ENCODE measurements at regions not wholly inside any gene's neighbourhood (a gene's known extent, or its start where the extent isn't known, plus 50 kb on each side); places are given as distances from the start of the nearest gene placed in this dataset.

GRCh38 chr10:2576892-2577291, 490.5 kb upstream of the PFKP start:
- peak overlapping the region; percentile 53 for H3T11ph ChIP-seq (ENCODE audit: low read length)
- H2BK15ac ChIP-seq (ENCODE audit: low read depth, low read length) = no peak overlapping the region
- peak overlapping the region; percentile 48 for H2BK120ac ChIP-seq (ENCODE audit: low read depth, low read length, poor library complexity, severe bottlenecking)
- no peak overlapping the region for H3K4ac ChIP-seq (ENCODE audit: low read depth, low read length)
- no peaks in the 10 kb centered on the region for H4K20me1 ChIP-seq (ENCODE audit: control insufficient read depth, insufficient read depth, insufficient read length)
- Mint-ChIP-seq H3K9me3 (no peaks in the 10 kb centered on the region), H3K27ac (no peak overlapping the region; a peak in 1 of 7 replicates), H3K4me3 (no peak overlapping the region), H3K4me1 (peaks cover 25 to 30% of the 10 kb centered on the region in 2 experiments), H3K27me3 (ENCODE audit: low read depth) (no peaks in the 10 kb centered on the region; the same call in 1 of the 2 replicates), H3K36me3 (ENCODE audit: insufficient read depth in 1 of 3, low read depth in 3 of 3) (peaks cover 0 to 2% (median 0%) of the 10 kb centered on the region in 3 experiments; a peak in 2 of 7 replicates)
- no peaks in the 10 kb centered on the region for H3K79me1 ChIP-seq (ENCODE audit: insufficient read depth, low read depth, low read length, poor library complexity, severe bottlenecking)
- no peaks in the 10 kb centered on the region for H3K9me3 ChIP-seq (ENCODE audit: control insufficient read depth, low read depth, low read length)
- H4K8ac ChIP-seq (replicated peaks; ENCODE audit: insufficient read length, low read depth, low read length) = no peak overlapping the region
- H2BK5ac ChIP-seq (ENCODE audit: insufficient read length, low read length) = no peak overlapping the region
- H2AFZ ChIP-seq (ENCODE audit: low read length) = no peak overlapping the region
- no peak overlapping the region; the same call in 1 of the 2 replicates for H3K14ac ChIP-seq (ENCODE audit: insufficient read depth, low read length)
- peaks cover 8% of the 10 kb centered on the region for H3K4me1 ChIP-seq (ENCODE audit: insufficient read depth, low read length)
- no peaks in the 10 kb centered on the region for H3K79me2 ChIP-seq (ENCODE audit: insufficient read depth, low read length)
- H3K18ac ChIP-seq (ENCODE audit: insufficient read length, low read depth, low read length) = no peak overlapping the region
- H3K27me3 ChIP-seq (ENCODE audit: insufficient read depth, low read length) = no peaks in the 10 kb centered on the region
- WGBS (ENCODE audit: extremely low coverage, insufficient read length, low lambda C conversion rate) = no CpG with 5 or more reads among the region's 3 CpGs
- no peak overlapping the region for H4K91ac ChIP-seq (ENCODE audit: insufficient read length, low read depth, low read length)
- H3K23ac ChIP-seq (ENCODE audit: insufficient read length, low read depth, low read length) = no peak overlapping the region
- H2AK5ac ChIP-seq (ENCODE audit: insufficient read length, low read length) = no peak overlapping the region
- H3K4me2 ChIP-seq (ENCODE audit: insufficient read depth, insufficient read length, low read length) = no peak overlapping the region
- H3K56ac ChIP-seq (ENCODE audit: insufficient read length, low read depth, low read length) = peak overlapping the region; percentile 21
- no peaks in the 10 kb centered on the region for H3K23me2 ChIP-seq (ENCODE audit: insufficient read length, low read depth, low read length, poor library complexity, severe bottlenecking)
- TF ChIP-seq, protein P1, sequence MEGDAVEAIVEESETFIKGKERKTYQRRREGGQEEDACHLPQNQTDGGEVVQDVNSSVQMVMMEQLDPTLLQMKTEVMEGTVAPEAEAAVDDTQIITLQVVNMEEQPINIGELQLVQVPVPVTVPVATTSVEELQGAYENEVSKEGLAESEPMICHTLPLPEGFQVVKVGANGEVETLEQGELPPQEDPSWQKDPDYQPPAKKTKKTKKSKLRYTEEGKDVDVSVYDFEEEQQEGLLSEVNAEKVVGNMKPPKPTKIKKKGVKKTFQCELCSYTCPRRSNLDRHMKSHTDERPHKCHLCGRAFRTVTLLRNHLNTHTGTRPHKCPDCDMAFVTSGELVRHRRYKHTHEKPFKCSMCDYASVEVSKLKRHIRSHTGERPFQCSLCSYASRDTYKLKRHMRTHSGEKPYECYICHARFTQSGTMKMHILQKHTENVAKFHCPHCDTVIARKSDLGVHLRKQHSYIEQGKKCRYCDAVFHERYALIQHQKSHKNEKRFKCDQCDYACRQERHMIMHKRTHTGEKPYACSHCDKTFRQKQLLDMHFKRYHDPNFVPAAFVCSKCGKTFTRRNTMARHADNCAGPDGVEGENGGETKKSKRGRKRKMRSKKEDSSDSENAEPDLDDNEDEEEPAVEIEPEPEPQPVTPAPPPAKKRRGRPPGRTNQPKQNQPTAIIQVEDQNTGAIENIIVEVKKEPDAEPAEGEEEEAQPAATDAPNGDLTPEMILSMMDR (conservative IDR thresholded peaks at IDR 0.05) = no peak
- no peak overlapping the region for H3K9ac ChIP-seq (ENCODE audit: extremely low read depth, insufficient read length, low read length)
- H2BK20ac ChIP-seq (ENCODE audit: low read depth, low read length, poor library complexity, severe bottlenecking) = peak overlapping the region; percentile 96
- DNase-seq = no peak
- H2BK12ac ChIP-seq (ENCODE audit: insufficient read length, low read depth, low read length) = no peak overlapping the region
- H3K27ac ChIP-seq (ENCODE audit: insufficient read length, low read depth, low read length) = no peak overlapping the region
- no peak overlapping the region for H4K5ac ChIP-seq (ENCODE audit: insufficient read length, low read depth, low read length)
